Neural progenitor cell (in vitro differentiated cells): ENCODE measurements at regions not wholly inside any gene's neighbourhood (a gene's known extent, or its start where the extent isn't known, plus 50 kb on each side); places are given as distances from the start of the nearest gene placed in this dataset.

Source experiments
- CTCF ChIP-seq: fragments of 200-600 bp; sonication (generic); IDR thresholded peaks from 2 replicates; pipeline ENCODE4 v1.5.1; 2017; ENCODE audit warnings: antibody characterized with exemption, mild to moderate bottlenecking
- EZH2 ChIP-seq: fragments of 200-600 bp; sonication (generic); IDR thresholded peaks from 2 replicates; pipeline ENCODE4 v1.6.1; 2017; ENCODE audit warnings: antibody characterized with exemption, mild to moderate bottlenecking, moderate library complexity
- EZH2phosphoT487 ChIP-seq: fragments of 200-600 bp; sonication (generic); IDR thresholded peaks from 2 replicates; pipeline ENCODE4 v1.6.1; 2017; ENCODE audit warnings: antibody characterized with exemption

- no peak for TF ChIP-seq CTCF
- TF ChIP-seq EZH2: no peak
- no peak for TF ChIP-seq EZH2phosphoT487
Measured at GRCh38 chr12:4138051-4138450, 135.5 kb upstream of the CCND2 start.
